ENCODE measurements at regions not wholly inside any gene's neighbourhood (a gene's known extent, or its start where the extent isn't known, plus 50 kb on each side); places are given as distances from the start of the nearest gene placed in this dataset.

DNA sequence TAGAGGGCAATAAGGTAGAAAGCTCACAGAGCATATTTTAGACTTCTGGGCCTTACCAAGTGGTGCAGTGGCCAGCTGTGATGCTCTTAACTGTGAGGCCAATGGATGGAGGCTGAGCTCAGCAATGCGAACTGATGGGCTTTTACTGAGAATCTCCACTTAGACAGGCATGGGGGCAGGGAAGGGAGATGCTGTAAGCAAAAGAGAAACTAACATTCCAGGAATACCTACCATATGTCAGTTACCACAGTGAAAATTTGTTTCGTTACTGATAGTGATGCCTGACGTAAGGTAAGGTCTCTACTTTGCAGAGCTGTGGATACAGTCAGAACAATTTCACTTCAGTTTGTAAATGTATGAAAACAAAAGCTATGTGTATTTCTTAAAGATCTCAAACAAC, 250.6 kb upstream of the ZFHX3 start:
- TF ChIP-seq POLR2AphosphoS5 (IDR thresholded peaks at IDR 0.05; ENCODE audit: low read depth, low read length) = no peak
- no peak for TF ChIP-seq ATF3 (IDR thresholded peaks at IDR 0.05)
- no peak for TF ChIP-seq JUND (IDR thresholded peaks at IDR 0.05)
- no peak for TF ChIP-seq POLR2A (IDR thresholded peaks at IDR 0.05; ENCODE audit: borderline replicate concordance, extremely low read depth, insufficient read depth, insufficient read length)
- TF ChIP-seq, protein P1, sequence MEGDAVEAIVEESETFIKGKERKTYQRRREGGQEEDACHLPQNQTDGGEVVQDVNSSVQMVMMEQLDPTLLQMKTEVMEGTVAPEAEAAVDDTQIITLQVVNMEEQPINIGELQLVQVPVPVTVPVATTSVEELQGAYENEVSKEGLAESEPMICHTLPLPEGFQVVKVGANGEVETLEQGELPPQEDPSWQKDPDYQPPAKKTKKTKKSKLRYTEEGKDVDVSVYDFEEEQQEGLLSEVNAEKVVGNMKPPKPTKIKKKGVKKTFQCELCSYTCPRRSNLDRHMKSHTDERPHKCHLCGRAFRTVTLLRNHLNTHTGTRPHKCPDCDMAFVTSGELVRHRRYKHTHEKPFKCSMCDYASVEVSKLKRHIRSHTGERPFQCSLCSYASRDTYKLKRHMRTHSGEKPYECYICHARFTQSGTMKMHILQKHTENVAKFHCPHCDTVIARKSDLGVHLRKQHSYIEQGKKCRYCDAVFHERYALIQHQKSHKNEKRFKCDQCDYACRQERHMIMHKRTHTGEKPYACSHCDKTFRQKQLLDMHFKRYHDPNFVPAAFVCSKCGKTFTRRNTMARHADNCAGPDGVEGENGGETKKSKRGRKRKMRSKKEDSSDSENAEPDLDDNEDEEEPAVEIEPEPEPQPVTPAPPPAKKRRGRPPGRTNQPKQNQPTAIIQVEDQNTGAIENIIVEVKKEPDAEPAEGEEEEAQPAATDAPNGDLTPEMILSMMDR (IDR thresholded peaks at IDR 0.05 in 2 of 3, conservative IDR thresholded peaks at IDR 0.05 in 1 of 3; ENCODE audit: borderline replicate concordance in 1 of 3, insufficient read depth in 1 of 3, low read depth in 2 of 3, low read length in 2 of 3) = no peak
- no peak for TF ChIP-seq RAD21 (IDR thresholded peaks at IDR 0.05; ENCODE audit: low read depth)
- TF ChIP-seq, protein P2, sequence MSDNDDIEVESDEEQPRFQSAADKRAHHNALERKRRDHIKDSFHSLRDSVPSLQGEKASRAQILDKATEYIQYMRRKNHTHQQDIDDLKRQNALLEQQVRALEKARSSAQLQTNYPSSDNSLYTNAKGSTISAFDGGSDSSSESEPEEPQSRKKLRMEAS (IDR thresholded peaks at IDR 0.05) = no peak
